IMR-90 (cell line): ENCODE measurements at regions not wholly inside any gene's neighbourhood (a gene's known extent, or its start where the extent isn't known, plus 50 kb on each side); places are given as distances from the start of the nearest gene placed in this dataset.

Experiments used
- ATAC-seq: fragments of 200-7000 bp; cut with Tn5 transposase; 2 replicates; pipeline ENCODE4 v1.9.1; 2020; ENCODE audit warnings: low read depth, mild to moderate bottlenecking, moderate library complexity
- BruUV-seq: library from RNA; stranded (reverse); fragments of 400-500 nt; replicated peaks from 2 replicates; lab custom pipeline; 2021; lab: Mats Ljungman, UMichigan
- CTCF ChIA-PET: fragments of 300-600 bp; formaldehyde crosslinking; extraction: SDS; loops from one replicate; lab custom pipeline; 2021; ENCODE audit warnings: antibody characterized with exemption; lab: Yijun Ruan, JAX
- POLR2A ChIA-PET: fragments of 300-600 bp; sonication (Branson Sonifier 250); formaldehyde crosslinking; loops from one replicate; lab custom pipeline; 2022; ENCODE audit warnings: antibody characterized with exemption; ENCODE audit not compliant: unreplicated experiment; lab: Charles Lee
- DNase-seq: peaks from one replicate; pipeline ENCODE4 v3.0.0; 2013
- H2AFZ ChIP-seq: replicated peaks from 2 replicates; pipeline ENCODE3; 2013; ENCODE audit warnings: low read length, mild to moderate bottlenecking; ENCODE audit not compliant: poor library complexity
- H2AK5ac ChIP-seq: 2 replicates; pipeline ENCODE4 v1.6.1; 2013; ENCODE audit warnings: low read depth, low read length, inconsistent platforms
- H2AK9ac ChIP-seq: replicated peaks from 2 replicates; pipeline ENCODE3; 2013; ENCODE audit warnings: mild to moderate bottlenecking, low read depth, low read length, moderate library complexity; ENCODE audit not compliant: poor library complexity
- H2BK120ac ChIP-seq: 2 replicates; pipeline ENCODE4 v1.6.1; 2013; ENCODE audit warnings: low read depth, low read length, inconsistent platforms
- H2BK15ac ChIP-seq: 3 replicates; pipeline ENCODE4 v1.6.1; 2013; ENCODE audit warnings: low read depth, low read length, inconsistent platforms
- H2BK20ac ChIP-seq: 2 replicates; pipeline ENCODE4 v1.6.1; 2013; ENCODE audit warnings: low read depth, mild to moderate bottlenecking, inconsistent platforms, low read length, moderate library complexity
- H2BK5ac ChIP-seq: 2 replicates; pipeline ENCODE4 v1.6.1; 2013; ENCODE audit warnings: mild to moderate bottlenecking, low read depth, low read length, inconsistent platforms; ENCODE audit not compliant: poor library complexity, severe bottlenecking
- H3K14ac ChIP-seq: replicated peaks from 2 replicates; pipeline ENCODE4 v1.6.1; 2013; ENCODE audit warnings: low read depth, low read length, inconsistent platforms
- H3K18ac ChIP-seq: 2 replicates; pipeline ENCODE4 v1.6.1; 2013; ENCODE audit warnings: low read depth, low read length, control low read depth
- H3K23ac ChIP-seq: 2 replicates; pipeline ENCODE4 v1.6.1; 2013; ENCODE audit warnings: low read depth, low read length, inconsistent platforms
- H3K27ac ChIP-seq: 2 replicates; pipeline ENCODE4 v1.5.1; 2013; ENCODE audit warnings: mild to moderate bottlenecking, control low read depth, low read length; ENCODE audit not compliant: insufficient read depth
- H3K27me3 ChIP-seq: 2 replicates; pipeline ENCODE4 v1.6.1; 2013; ENCODE audit warnings: low read length; ENCODE audit not compliant: control insufficient read depth, insufficient read depth
- H3K36me3 ChIP-seq: 2 replicates; pipeline ENCODE4 v1.6.1; 2013; ENCODE audit warnings: low read length, mixed read lengths; ENCODE audit not compliant: control insufficient read depth, insufficient read depth
- H3K4ac ChIP-seq: 2 replicates; pipeline ENCODE4 v1.6.1; 2013; ENCODE audit warnings: low read depth, low read length, inconsistent platforms
- H3K4me1 ChIP-seq: 2 replicates; pipeline ENCODE4 v1.6.1; 2013; ENCODE audit warnings: low read length, mixed read lengths; ENCODE audit not compliant: control insufficient read depth, insufficient read depth
- H3K4me2 ChIP-seq: 2 replicates; pipeline ENCODE4 v1.6.1; 2013; ENCODE audit warnings: low read depth, mild to moderate bottlenecking, control low read depth, low read length, moderate library complexity
- H3K4me3 ChIP-seq: 2 replicates; pipeline ENCODE4 v1.5.1; 2013; ENCODE audit warnings: low read depth, mild to moderate bottlenecking, control low read depth, low read length, moderate library complexity; ENCODE audit not compliant: insufficient read depth
- H3K56ac ChIP-seq: 2 replicates; pipeline ENCODE4 v1.6.1; 2013; ENCODE audit warnings: low read length, inconsistent platforms; ENCODE audit not compliant: insufficient read depth; ENCODE audit errors: extremely low read depth
- H3K79me1 ChIP-seq, 2 experiments: 2 replicates each; pipeline ENCODE4 v1.6.1; 2013; ENCODE audit warnings: low read length in 2 of 2, inconsistent platforms in 1 of 2, low read depth in 1 of 2
- H3K9ac ChIP-seq: 2 replicates; pipeline ENCODE4 v1.6.1; 2013; ENCODE audit warnings: low read depth, low read length, control low read depth
- H3K9me1 ChIP-seq: 2 replicates; pipeline ENCODE4 v1.6.1; 2013; ENCODE audit warnings: low read length, inconsistent platforms; ENCODE audit not compliant: insufficient read depth
- H3K9me3 ChIP-seq: 2 replicates; pipeline ENCODE4 v1.6.1; 2013; ENCODE audit warnings: low read length; ENCODE audit not compliant: control insufficient read depth, insufficient read depth
- H4K20me1 ChIP-seq: 2 replicates; pipeline ENCODE4 v1.6.1; 2013; ENCODE audit warnings: low read length, inconsistent platforms; ENCODE audit not compliant: insufficient read depth
- H4K5ac ChIP-seq: 2 replicates; pipeline ENCODE4 v1.6.1; 2013; ENCODE audit warnings: mild to moderate bottlenecking, low read depth, low read length, control low read depth
- H4K8ac ChIP-seq, 2 experiments: 2 replicates each; pipeline ENCODE4 v1.6.1; 2013; ENCODE audit warnings: low read depth in 2 of 2, low read length in 2 of 2, control low read depth in 1 of 2, inconsistent platforms in 1 of 2
- H4K91ac ChIP-seq: 2 replicates; pipeline ENCODE4 v1.6.1; 2013; ENCODE audit warnings: low read depth, low read length, inconsistent platforms; ENCODE audit not compliant: insufficient read depth
- BHLHE40 ChIP-seq: fragments of 150-350 bp; IDR thresholded peaks from 2 replicates; pipeline ENCODE4 v1.6.1; 2016; ENCODE audit warnings: mild to moderate bottlenecking, low read depth, low read length
- CEBPB ChIP-seq: IDR thresholded peaks from 2 replicates; pipeline ENCODE4 v1.6.1; 2012; ENCODE audit warnings: low read depth, low read length, improper control_type of control experiment
- CHD1 ChIP-seq: IDR thresholded peaks from 2 replicates; pipeline ENCODE4 v1.6.1; 2012; ENCODE audit warnings: low read depth, low read length, improper control_type of control experiment
- CTCF ChIP-seq: conservative IDR thresholded peaks from 2 replicates; pipeline ENCODE4 v1.5.1; 2012; ENCODE audit warnings: mild to moderate bottlenecking, low read depth, low read length, improper control_type of control experiment
- ELK1 ChIP-seq: fragments of 150-350 bp; IDR thresholded peaks from 2 replicates; pipeline ENCODE4 v1.6.1; 2016; ENCODE audit warnings: low read depth, mild to moderate bottlenecking, low read length, moderate library complexity, borderline replicate concordance
- FOS ChIP-seq: fragments of 150-350 bp; IDR thresholded peaks from 2 replicates; pipeline ENCODE4 v1.6.1; 2016; ENCODE audit warnings: low read depth, low read length
- MAFK ChIP-seq: IDR thresholded peaks from 2 replicates; pipeline ENCODE4 v1.6.1; 2012; ENCODE audit warnings: low read depth, low read length, improper control_type of control experiment
- MAZ ChIP-seq: IDR thresholded peaks from 2 replicates; pipeline ENCODE4 v1.6.1; 2012; ENCODE audit warnings: low read depth, mild to moderate bottlenecking, low read length, improper control_type of control experiment, moderate library complexity, borderline replicate concordance
- MXI1 ChIP-seq: IDR thresholded peaks from 2 replicates; pipeline ENCODE4 v1.6.1; 2012; ENCODE audit warnings: low read depth, mild to moderate bottlenecking, low read length, moderate library complexity, borderline replicate concordance
- NFE2L2 ChIP-seq: fragments of 150-350 bp; IDR thresholded peaks from 2 replicates; pipeline ENCODE4 v1.6.1; 2016; ENCODE audit warnings: low read depth, mild to moderate bottlenecking, low read length
- POLR2A ChIP-seq: IDR thresholded peaks from 2 replicates; pipeline ENCODE4 v1.6.1; 2012; ENCODE audit warnings: mild to moderate bottlenecking, low read depth, low read length
- RAD21 ChIP-seq: IDR thresholded peaks from 2 replicates; pipeline ENCODE4 v1.6.1; 2012; ENCODE audit warnings: low read length, improper control_type of control experiment
- RCOR1 ChIP-seq: IDR thresholded peaks from 2 replicates; pipeline ENCODE4 v1.6.1; 2012; ENCODE audit warnings: mild to moderate bottlenecking, low read length, improper control_type of control experiment; ENCODE audit not compliant: insufficient replicate concordance
- RFX5 ChIP-seq: IDR thresholded peaks from 2 replicates; pipeline ENCODE4 v1.8.0; 2012; ENCODE audit warnings: low read depth, mild to moderate bottlenecking, low read length, moderate library complexity
- SMC3 ChIP-seq: fragments of 150-350 bp; IDR thresholded peaks from 2 replicates; pipeline ENCODE4 v1.6.1; 2016; ENCODE audit warnings: low read depth, mild to moderate bottlenecking, antibody characterized with exemption, low read length, moderate library complexity
- USF2 ChIP-seq: fragments of 150-350 bp; IDR thresholded peaks from 2 replicates; pipeline ENCODE4 v1.6.1; 2017; ENCODE audit warnings: mild to moderate bottlenecking, antibody characterized with exemption, low read length, low read depth
- WGBS, 2 experiments: methylation state at CpG; one replicate each; pipeline versions ENCODE4 v1.1.5 to v1.1.7; 2013; ENCODE audit warnings: missing lambda C conversion rate in 2 of 2; ENCODE audit not compliant: insufficient read length in 1 of 2; ENCODE audit errors: extremely low coverage in 2 of 2; 5-methylcytosine and 5-hydroxymethylcytosine counted together
- dilution Hi-C: fragments of 300-500 bp; cut with HindIII; formaldehyde crosslinking; loops from one replicate; pipeline ENCODE4 v1.14.3; 2018; ENCODE audit warnings: low sequenced_read_pairs; ENCODE audit not compliant: unreplicated experiment
- in situ Hi-C: fragments of 300-500 bp; cut with MboI; formaldehyde crosslinking; loops from 3 replicates; pipeline ENCODE4 v1.14.3; 2019; ENCODE audit warnings: low sequenced_read_pairs, inconsistent platforms, mixed read lengths
- intact Hi-C: fragments of 100-400 bp; cut with micrococcal nuclease; formaldehyde crosslinking; loops from 2 replicates; pipeline ENCODE4 v1.10.0; 2022

- no peak overlapping the region for H2BK5ac ChIP-seq
- no peak overlapping the region for H4K91ac ChIP-seq
- no peak overlapping the region for H4K8ac ChIP-seq
- H3K9ac ChIP-seq = no peak overlapping the region
- H3K4me3 ChIP-seq = no peak overlapping the region
- H2AK5ac ChIP-seq = no peak overlapping the region
- no CpG with 5 or more reads among the region's 1 CpG for WGBS, 2 experiments
- H2BK15ac ChIP-seq = no peak overlapping the region
- in situ Hi-C loops (no loop called here), intact Hi-C loops (no loop called here), dilution Hi-C loops (no loop called here)
- no peak overlapping the region for H2AK9ac ChIP-seq
- H3K27me3 ChIP-seq = no peaks in the 10 kb centered on the region; the same call in none of the 2 replicates
- no peaks in the 10 kb centered on the region for H3K36me3 ChIP-seq
- no peak for ATAC-seq
- no peak for DNase-seq
- no TSS peak for BruUV-seq
- H3K4me1 ChIP-seq = no peaks in the 10 kb centered on the region
- H3K4ac ChIP-seq = no peak overlapping the region
- H3K23ac ChIP-seq = no peak overlapping the region
- POLR2A ChIA-PET = no interaction called here
- no peak overlapping the region for H3K14ac ChIP-seq
- H2AFZ ChIP-seq = no peak overlapping the region
- no peak overlapping the region for H2BK20ac ChIP-seq
- no peak for TF ChIP-seq CTCF
- TF ChIP-seq CEBPB = no peak
- TF ChIP-seq CHD1 = no peak
- no peak for TF ChIP-seq POLR2A
- TF ChIP-seq RCOR1 = no peak
- no peak for TF ChIP-seq RAD21
- no peak for TF ChIP-seq MAZ
- TF ChIP-seq FOS = no peak
- no peak for TF ChIP-seq ELK1
- TF ChIP-seq SMC3 = no peak
- no peak for TF ChIP-seq BHLHE40
- TF ChIP-seq USF2 = no peak
- no peak for TF ChIP-seq MXI1
- no peak for TF ChIP-seq MAFK
- no peak for TF ChIP-seq NFE2L2
- TF ChIP-seq RFX5 = no peak
- H3K56ac ChIP-seq = no peak overlapping the region
- H3K79me1 ChIP-seq = no peaks in the 10 kb centered on the region
- no peaks in the 10 kb centered on the region for H4K20me1 ChIP-seq
- H3K9me3 ChIP-seq = no peaks in the 10 kb centered on the region
- no peaks in the 10 kb centered on the region for H3K9me1 ChIP-seq
- CTCF ChIA-PET = no interaction called here
- H4K5ac ChIP-seq = no peak overlapping the region
- H3K18ac ChIP-seq = no peak overlapping the region
- no peak overlapping the region for H3K27ac ChIP-seq
- H2BK120ac ChIP-seq = no peak overlapping the region
- H3K4me2 ChIP-seq = no peak overlapping the region
Observed at GRCh38 chr12:114579389-114579788, 104.6 kb downstream of the TBX3 start.
